IMR-90 (cell line): ENCODE measurements at regions not wholly inside any gene's neighbourhood (a gene's known extent, or its start where the extent isn't known, plus 50 kb on each side); places are given as distances from the start of the nearest gene placed in this dataset.

Experiments used
- ATAC-seq: fragments of 200-7000 bp; cut with Tn5 transposase; 2 replicates; pipeline ENCODE4 v1.9.1; 2020; ENCODE audit warnings: low read depth, mild to moderate bottlenecking, moderate library complexity
- BruUV-seq: library from RNA; stranded (reverse); fragments of 400-500 nt; replicated peaks from 2 replicates; lab custom pipeline; 2021; lab: Mats Ljungman, UMichigan
- CTCF ChIA-PET: fragments of 300-600 bp; formaldehyde crosslinking; extraction: SDS; loops from one replicate; lab custom pipeline; 2021; ENCODE audit warnings: antibody characterized with exemption; lab: Yijun Ruan, JAX
- POLR2A ChIA-PET: fragments of 300-600 bp; sonication (Branson Sonifier 250); formaldehyde crosslinking; loops from one replicate; lab custom pipeline; 2022; ENCODE audit warnings: antibody characterized with exemption; ENCODE audit not compliant: unreplicated experiment; lab: Charles Lee
- DNase-seq: peaks from one replicate; pipeline ENCODE4 v3.0.0; 2013
- H2AFZ ChIP-seq: replicated peaks from 2 replicates; pipeline ENCODE3; 2013; ENCODE audit warnings: low read length, mild to moderate bottlenecking; ENCODE audit not compliant: poor library complexity
- H2AK5ac ChIP-seq: 2 replicates; pipeline ENCODE4 v1.6.1; 2013; ENCODE audit warnings: low read depth, low read length, inconsistent platforms
- H2AK9ac ChIP-seq: replicated peaks from 2 replicates; pipeline ENCODE3; 2013; ENCODE audit warnings: mild to moderate bottlenecking, low read depth, low read length, moderate library complexity; ENCODE audit not compliant: poor library complexity
- H2BK120ac ChIP-seq: 2 replicates; pipeline ENCODE4 v1.6.1; 2013; ENCODE audit warnings: low read depth, low read length, inconsistent platforms
- H2BK15ac ChIP-seq: 3 replicates; pipeline ENCODE4 v1.6.1; 2013; ENCODE audit warnings: low read depth, low read length, inconsistent platforms
- H2BK20ac ChIP-seq: 2 replicates; pipeline ENCODE4 v1.6.1; 2013; ENCODE audit warnings: low read depth, mild to moderate bottlenecking, inconsistent platforms, low read length, moderate library complexity
- H2BK5ac ChIP-seq: 2 replicates; pipeline ENCODE4 v1.6.1; 2013; ENCODE audit warnings: mild to moderate bottlenecking, low read depth, low read length, inconsistent platforms; ENCODE audit not compliant: poor library complexity, severe bottlenecking
- H3K14ac ChIP-seq: replicated peaks from 2 replicates; pipeline ENCODE4 v1.6.1; 2013; ENCODE audit warnings: low read depth, low read length, inconsistent platforms
- H3K18ac ChIP-seq: 2 replicates; pipeline ENCODE4 v1.6.1; 2013; ENCODE audit warnings: low read depth, low read length, control low read depth
- H3K23ac ChIP-seq: 2 replicates; pipeline ENCODE4 v1.6.1; 2013; ENCODE audit warnings: low read depth, low read length, inconsistent platforms
- H3K27ac ChIP-seq: 2 replicates; pipeline ENCODE4 v1.5.1; 2013; ENCODE audit warnings: mild to moderate bottlenecking, control low read depth, low read length; ENCODE audit not compliant: insufficient read depth
- H3K27me3 ChIP-seq: 2 replicates; pipeline ENCODE4 v1.6.1; 2013; ENCODE audit warnings: low read length; ENCODE audit not compliant: control insufficient read depth, insufficient read depth
- H3K36me3 ChIP-seq: 2 replicates; pipeline ENCODE4 v1.6.1; 2013; ENCODE audit warnings: low read length, mixed read lengths; ENCODE audit not compliant: control insufficient read depth, insufficient read depth
- H3K4ac ChIP-seq: 2 replicates; pipeline ENCODE4 v1.6.1; 2013; ENCODE audit warnings: low read depth, low read length, inconsistent platforms
- H3K4me1 ChIP-seq: 2 replicates; pipeline ENCODE4 v1.6.1; 2013; ENCODE audit warnings: low read length, mixed read lengths; ENCODE audit not compliant: control insufficient read depth, insufficient read depth
- H3K4me2 ChIP-seq: 2 replicates; pipeline ENCODE4 v1.6.1; 2013; ENCODE audit warnings: low read depth, mild to moderate bottlenecking, control low read depth, low read length, moderate library complexity
- H3K4me3 ChIP-seq: 2 replicates; pipeline ENCODE4 v1.5.1; 2013; ENCODE audit warnings: low read depth, mild to moderate bottlenecking, control low read depth, low read length, moderate library complexity; ENCODE audit not compliant: insufficient read depth
- H3K56ac ChIP-seq: 2 replicates; pipeline ENCODE4 v1.6.1; 2013; ENCODE audit warnings: low read length, inconsistent platforms; ENCODE audit not compliant: insufficient read depth; ENCODE audit errors: extremely low read depth
- H3K79me1 ChIP-seq, 2 experiments: 2 replicates each; pipeline ENCODE4 v1.6.1; 2013; ENCODE audit warnings: low read length in 2 of 2, inconsistent platforms in 1 of 2, low read depth in 1 of 2
- H3K9ac ChIP-seq: 2 replicates; pipeline ENCODE4 v1.6.1; 2013; ENCODE audit warnings: low read depth, low read length, control low read depth
- H3K9me1 ChIP-seq: 2 replicates; pipeline ENCODE4 v1.6.1; 2013; ENCODE audit warnings: low read length, inconsistent platforms; ENCODE audit not compliant: insufficient read depth
- H3K9me3 ChIP-seq: 2 replicates; pipeline ENCODE4 v1.6.1; 2013; ENCODE audit warnings: low read length; ENCODE audit not compliant: control insufficient read depth, insufficient read depth
- H4K20me1 ChIP-seq: 2 replicates; pipeline ENCODE4 v1.6.1; 2013; ENCODE audit warnings: low read length, inconsistent platforms; ENCODE audit not compliant: insufficient read depth
- H4K5ac ChIP-seq: 2 replicates; pipeline ENCODE4 v1.6.1; 2013; ENCODE audit warnings: mild to moderate bottlenecking, low read depth, low read length, control low read depth
- H4K8ac ChIP-seq, 2 experiments: 2 replicates each; pipeline ENCODE4 v1.6.1; 2013; ENCODE audit warnings: low read depth in 2 of 2, low read length in 2 of 2, control low read depth in 1 of 2, inconsistent platforms in 1 of 2
- H4K91ac ChIP-seq: 2 replicates; pipeline ENCODE4 v1.6.1; 2013; ENCODE audit warnings: low read depth, low read length, inconsistent platforms; ENCODE audit not compliant: insufficient read depth
- MAZ ChIP-seq: IDR thresholded peaks from 2 replicates; pipeline ENCODE4 v1.6.1; 2012; ENCODE audit warnings: low read depth, mild to moderate bottlenecking, low read length, improper control_type of control experiment, moderate library complexity, borderline replicate concordance
- MXI1 ChIP-seq: IDR thresholded peaks from 2 replicates; pipeline ENCODE4 v1.6.1; 2012; ENCODE audit warnings: low read depth, mild to moderate bottlenecking, low read length, moderate library complexity, borderline replicate concordance
- NFE2L2 ChIP-seq: fragments of 150-350 bp; IDR thresholded peaks from 2 replicates; pipeline ENCODE4 v1.6.1; 2016; ENCODE audit warnings: low read depth, mild to moderate bottlenecking, low read length
- dilution Hi-C: fragments of 300-500 bp; cut with HindIII; formaldehyde crosslinking; loops from one replicate; pipeline ENCODE4 v1.14.3; 2018; ENCODE audit warnings: low sequenced_read_pairs; ENCODE audit not compliant: unreplicated experiment
- in situ Hi-C: fragments of 300-500 bp; cut with MboI; formaldehyde crosslinking; loops from 3 replicates; pipeline ENCODE4 v1.14.3; 2019; ENCODE audit warnings: low sequenced_read_pairs, inconsistent platforms, mixed read lengths
- intact Hi-C: fragments of 100-400 bp; cut with micrococcal nuclease; formaldehyde crosslinking; loops from 2 replicates; pipeline ENCODE4 v1.10.0; 2022

GRCh38 chr2:163081754-163082153 lies 243.2 kb upstream of the KCNH7 start:
- ATAC-seq = no peak
- Histone ChIP-seq H3K9me1 (no peaks in the 10 kb centered on the region), H2BK5ac (no peak overlapping the region), H3K56ac (no peak overlapping the region), H4K91ac (no peak overlapping the region), H4K20me1 (no peaks in the 10 kb centered on the region), H3K14ac (no peak overlapping the region), H4K5ac (no peak overlapping the region), H2AFZ (no peak overlapping the region), H3K18ac (no peak overlapping the region), H2BK120ac (no peak overlapping the region), H2AK9ac (no peak overlapping the region), H3K23ac (no peak overlapping the region), H3K4me1 (no peaks in the 10 kb centered on the region), H4K8ac (no peak overlapping the region), H3K4me2 (no peak overlapping the region), H2AK5ac (no peak overlapping the region), H3K36me3 (no peaks in the 10 kb centered on the region), H3K27me3 (no peaks in the 10 kb centered on the region), H3K27ac (no peak overlapping the region), H3K4ac (no peak overlapping the region), H3K79me1 (no peaks in the 10 kb centered on the region), H3K9ac (no peak overlapping the region), H3K4me3 (no peak overlapping the region), H2BK15ac (no peak overlapping the region), H2BK20ac (no peak overlapping the region), H3K9me3 (peaks cover 10% of the 10 kb centered on the region)
- DNase-seq = no peak
- no peak for TF ChIP-seq MXI1
- no peak for TF ChIP-seq NFE2L2
- no peak for TF ChIP-seq MAZ
- intact Hi-C loops (no loop called here), in situ Hi-C loops (no loop called here), dilution Hi-C loops (no loop called here)
- BruUV-seq = no TSS peak
- ChIA-PET CTCF (no interaction called here), POLR2A (no interaction called here)
